Activated T-cell treated with anti-CD3 and anti-CD28 coated beads, Interleukin-2, amount 50 U/mL, for 24 hours (primary cell): ENCODE measurements at regions not wholly inside any gene's neighbourhood (a gene's known extent, or its start where the extent isn't known, plus 50 kb on each side); places are given as distances from the start of the nearest gene placed in this dataset.

Experiments used
- DNase-seq: peaks from one replicate; pipeline ENCODE4 v3.0.0-alpha.2; 2020
- H3K27ac Mint-ChIP-seq: 2 replicates; pipeline ENCODE4 v1.8.0; 2020; ENCODE audit warnings: mild to moderate bottlenecking, mixed read lengths
- H3K27me3 Mint-ChIP-seq: 2 replicates; pipeline ENCODE4 v1.8.0; 2020; ENCODE audit warnings: mixed read lengths
- H3K36me3 Mint-ChIP-seq: 2 replicates; pipeline ENCODE4 v1.8.0; 2020; ENCODE audit warnings: low read depth, mixed read lengths
- H3K4me1 Mint-ChIP-seq: 2 replicates; pipeline ENCODE4 v1.8.0; 2020; ENCODE audit warnings: low read depth, mixed read lengths
- H3K4me3 Mint-ChIP-seq: 2 replicates; pipeline ENCODE4 v1.8.0; 2020; ENCODE audit warnings: mild to moderate bottlenecking, moderate library complexity, mixed read lengths
- H3K9me3 Mint-ChIP-seq: 2 replicates; pipeline ENCODE4 v1.8.0; 2020; ENCODE audit warnings: mixed read lengths

DNA sequence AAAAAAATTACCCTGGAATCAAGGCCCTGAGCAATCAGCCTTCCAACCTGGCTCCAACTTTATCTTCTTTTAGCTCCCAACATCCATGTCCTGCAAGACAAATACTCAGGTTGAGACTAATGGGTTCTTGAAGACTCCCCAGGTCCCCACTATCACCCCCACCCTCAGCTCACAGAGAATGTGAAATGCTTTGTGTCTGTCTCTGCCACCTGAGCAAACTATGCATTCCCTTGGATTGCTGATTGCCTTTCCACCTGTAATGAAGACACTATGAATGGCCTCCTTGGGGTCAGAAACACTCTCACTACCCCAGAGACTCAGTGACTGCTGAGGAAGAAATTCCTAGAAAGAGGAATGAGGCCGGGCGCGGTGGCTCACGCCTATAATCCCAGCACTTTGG is 121.2 kb upstream of the GALNT2 start:
- H3K36me3 Mint-ChIP-seq, result no peaks in the 10 kb centered on the region
- H3K4me3 Mint-ChIP-seq, result no peak overlapping the region
- DNase-seq, result no peak
- H3K27me3 Mint-ChIP-seq, result peaks cover 7% of the 10 kb centered on the region
- no peak overlapping the region for H3K27ac Mint-ChIP-seq
- no peaks in the 10 kb centered on the region for H3K4me1 Mint-ChIP-seq
- H3K9me3 Mint-ChIP-seq, result no peaks in the 10 kb centered on the region

GRCh38 chr1:229947968-229948367 is 119.1 kb upstream of the GALNT2 start:
- Mint-ChIP-seq H3K27me3 (peaks cover 6% of the 10 kb centered on the region), H3K4me3 (no peak overlapping the region), H3K4me1 (no peaks in the 10 kb centered on the region), H3K9me3 (no peaks in the 10 kb centered on the region), H3K27ac (no peak overlapping the region), H3K36me3 (no peaks in the 10 kb centered on the region)
- no peak for DNase-seq

- peaks cover 4% of the 10 kb centered on the region for H3K4me1 Mint-ChIP-seq
- no peak overlapping the region for H3K27ac Mint-ChIP-seq
- no peak for DNase-seq
- no peak overlapping the region for H3K4me3 Mint-ChIP-seq
- peaks cover 5% of the 10 kb centered on the region for H3K27me3 Mint-ChIP-seq
- no peaks in the 10 kb centered on the region for H3K9me3 Mint-ChIP-seq
- no peaks in the 10 kb centered on the region for H3K36me3 Mint-ChIP-seq
Measured at GRCh38 chr1:229948438-229948837, 118.6 kb upstream of the GALNT2 start.

DNA sequence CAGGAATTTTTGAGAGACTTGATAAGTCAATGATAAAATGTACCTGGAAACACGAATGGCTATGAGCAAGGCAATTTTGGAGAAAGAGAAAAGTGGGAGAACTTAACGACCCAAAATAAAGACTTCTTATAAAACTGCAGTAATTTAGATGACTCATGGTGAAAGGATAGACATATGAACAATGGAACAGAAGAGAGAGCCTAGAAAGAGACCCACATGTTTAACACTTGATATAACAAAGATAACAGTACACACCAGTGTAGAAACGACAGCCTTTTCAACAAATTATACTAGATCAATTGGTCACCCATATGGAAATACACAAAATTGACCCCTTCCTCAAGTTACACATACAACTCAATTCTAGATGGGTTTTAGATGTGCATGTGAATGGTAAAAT is 117.5 kb upstream of the GALNT2 start:
- Mint-ChIP-seq H3K4me3 (no peak overlapping the region), H3K36me3 (no peaks in the 10 kb centered on the region), H3K9me3 (no peaks in the 10 kb centered on the region), H3K27ac (no peak overlapping the region), H3K27me3 (peaks cover 5% of the 10 kb centered on the region), H3K4me1 (peaks cover 11% of the 10 kb centered on the region)
- DNase-seq, result no peak

- no peak for DNase-seq
- H3K36me3 Mint-ChIP-seq, result no peaks in the 10 kb centered on the region
- H3K4me1 Mint-ChIP-seq, result peaks cover 14% of the 10 kb centered on the region
- H3K9me3 Mint-ChIP-seq, result no peaks in the 10 kb centered on the region
- no peak overlapping the region for H3K27ac Mint-ChIP-seq
- no peak overlapping the region for H3K4me3 Mint-ChIP-seq
- peaks cover 4% of the 10 kb centered on the region for H3K27me3 Mint-ChIP-seq
Measured at GRCh38 chr1:229950020-229950419, 117.0 kb upstream of the GALNT2 start.

- H3K4me3 Mint-ChIP-seq, result no peak overlapping the region
- no peak for DNase-seq
- peaks cover 14% of the 10 kb centered on the region for H3K4me1 Mint-ChIP-seq
- peaks cover under 1% of the 10 kb centered on the region for H3K27me3 Mint-ChIP-seq
- no peaks in the 10 kb centered on the region for H3K9me3 Mint-ChIP-seq
- H3K36me3 Mint-ChIP-seq, result no peaks in the 10 kb centered on the region
- no peak overlapping the region for H3K27ac Mint-ChIP-seq
Measured at GRCh38 chr1:229950908-229951307, 116.1 kb upstream of the GALNT2 start.

GRCh38 chr1:229951856-229952534 is 115.0 kb upstream of the GALNT2 start:
- Mint-ChIP-seq H3K4me3 (no peak overlapping the region), H3K27me3 (peaks cover 2% of the 10 kb centered on the region), H3K9me3 (no peaks in the 10 kb centered on the region), H3K36me3 (no peaks in the 10 kb centered on the region), H3K27ac (no peak overlapping the region), H3K4me1 (peaks cover 14% of the 10 kb centered on the region)
- DNase-seq, result no peak

DNA sequence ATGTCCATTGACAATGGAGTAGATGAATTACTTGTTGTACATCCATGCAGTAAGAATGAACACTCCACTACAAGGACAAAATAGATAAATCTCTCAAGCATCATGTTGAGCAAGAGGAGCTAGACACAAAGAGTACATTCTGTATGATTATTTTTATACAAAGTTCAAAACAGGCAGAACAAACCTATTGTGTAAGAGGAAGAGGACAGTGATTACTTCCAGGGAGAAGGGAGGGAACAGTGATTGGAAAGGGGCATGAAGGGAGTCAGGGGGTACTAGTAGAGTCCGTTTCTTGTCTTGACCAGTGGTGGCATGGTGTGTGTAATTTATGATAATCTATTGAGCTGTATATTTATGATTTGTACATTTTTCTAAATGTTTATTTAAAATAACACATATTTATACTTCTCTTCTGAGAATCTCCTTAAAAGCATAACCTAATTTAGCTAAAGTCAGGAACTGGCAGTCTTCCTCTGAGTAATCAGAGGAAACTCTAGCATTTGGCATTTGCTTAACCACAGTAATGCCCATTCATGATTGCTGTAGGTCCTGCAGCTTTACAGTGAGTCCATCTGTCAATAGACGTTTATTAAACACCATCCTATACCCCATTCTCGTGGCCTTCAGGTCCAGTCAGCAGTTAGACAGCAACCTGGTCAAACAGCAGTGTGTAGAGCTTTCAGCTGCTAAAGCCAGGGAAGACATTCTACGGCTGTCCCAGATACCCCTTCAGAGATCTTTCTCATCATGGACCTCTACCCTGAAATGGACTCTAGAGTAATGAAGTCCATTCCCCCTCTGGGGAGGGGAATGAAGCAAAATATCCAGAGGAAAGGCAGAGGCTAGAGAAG is 114.1 kb upstream of the GALNT2 start:
- DNase-seq, result no peak
- Mint-ChIP-seq H3K4me1 (peaks cover 14% of the 10 kb centered on the region), H3K36me3 (no peaks in the 10 kb centered on the region), H3K27me3 (peaks cover 2% of the 10 kb centered on the region), H3K9me3 (peaks cover 3% of the 10 kb centered on the region), H3K27ac (no peak overlapping the region), H3K4me3 (no peak overlapping the region)

- no peak for DNase-seq
- peaks cover 3% of the 10 kb centered on the region for H3K9me3 Mint-ChIP-seq
- H3K36me3 Mint-ChIP-seq, result no peaks in the 10 kb centered on the region
- H3K27ac Mint-ChIP-seq, result no peak overlapping the region
- peaks cover 2% of the 10 kb centered on the region for H3K27me3 Mint-ChIP-seq
- no peak overlapping the region for H3K4me3 Mint-ChIP-seq
- H3K4me1 Mint-ChIP-seq, result peaks cover 14% of the 10 kb centered on the region
Measured at GRCh38 chr1:229953736-229954326, 113.2 kb upstream of the GALNT2 start.

- no peaks in the 10 kb centered on the region for H3K9me3 Mint-ChIP-seq
- H3K4me1 Mint-ChIP-seq, result no peaks in the 10 kb centered on the region
- no peaks in the 10 kb centered on the region for H3K36me3 Mint-ChIP-seq
- DNase-seq, result no peak
- no peak overlapping the region for H3K4me3 Mint-ChIP-seq
- H3K27ac Mint-ChIP-seq, result no peak overlapping the region
- peaks cover 35% of the 10 kb centered on the region for H3K27me3 Mint-ChIP-seq
Measured at GRCh38 chr1:229964281-229964680, 102.8 kb upstream of the GALNT2 start.

GRCh38 chr1:229970714-229971113 is 96.3 kb upstream of the GALNT2 start:
- Mint-ChIP-seq H3K4me3 (no peak overlapping the region), H3K9me3 (peaks cover 7% of the 10 kb centered on the region), H3K27ac (no peak overlapping the region), H3K27me3 (peaks cover 20% of the 10 kb centered on the region), H3K4me1 (peaks cover 10% of the 10 kb centered on the region), H3K36me3 (no peaks in the 10 kb centered on the region)
- DNase-seq, result no peak

- Mint-ChIP-seq H3K27ac (no peak overlapping the region), H3K4me1 (peaks cover 10% of the 10 kb centered on the region), H3K9me3 (peaks cover 8% of the 10 kb centered on the region), H3K27me3 (peaks cover 17% of the 10 kb centered on the region), H3K4me3 (no peak overlapping the region), H3K36me3 (no peaks in the 10 kb centered on the region)
- no peak for DNase-seq
Measured at GRCh38 chr1:229971141-229971540, 95.9 kb upstream of the GALNT2 start.

GRCh38 chr1:229972600-229973296 is 94.3 kb upstream of the GALNT2 start:
- peaks cover 14% of the 10 kb centered on the region for H3K9me3 Mint-ChIP-seq
- DNase-seq, result no peak
- H3K27me3 Mint-ChIP-seq, result peaks cover 11% of the 10 kb centered on the region
- H3K36me3 Mint-ChIP-seq, result no peaks in the 10 kb centered on the region
- peaks cover 10% of the 10 kb centered on the region for H3K4me1 Mint-ChIP-seq
- no peak overlapping the region for H3K27ac Mint-ChIP-seq
- no peak overlapping the region for H3K4me3 Mint-ChIP-seq

- peaks cover 11% of the 10 kb centered on the region for H3K27me3 Mint-ChIP-seq
- H3K27ac Mint-ChIP-seq, result no peak overlapping the region
- no peak overlapping the region for H3K4me3 Mint-ChIP-seq
- DNase-seq, result no peak
- no peaks in the 10 kb centered on the region for H3K36me3 Mint-ChIP-seq
- H3K4me1 Mint-ChIP-seq, result peaks cover 10% of the 10 kb centered on the region
- H3K9me3 Mint-ChIP-seq, result peaks cover 14% of the 10 kb centered on the region
Measured at GRCh38 chr1:229973297-229973612, 93.8 kb upstream of the GALNT2 start.
